GM23248 (cell line): ENCODE measurements at regions not wholly inside any gene's neighbourhood (a gene's known extent, or its start where the extent isn't known, plus 50 kb on each side); places are given as distances from the start of the nearest gene placed in this dataset.

ENCODE experiments used
- EZH2 ChIP-seq: fragments of 200-600 bp; sonication (generic); IDR thresholded peaks from 2 replicates; pipeline ENCODE4 v1.6.1; 2018; ENCODE audit warnings: antibody characterized with exemption, mild to moderate bottlenecking; ENCODE audit not compliant: insufficient read depth, poor library complexity, severe bottlenecking
- EZH2phosphoT487 ChIP-seq: fragments of 200-600 bp; sonication (generic); IDR thresholded peaks from 2 replicates; pipeline ENCODE4 v1.6.1; 2018; ENCODE audit warnings: antibody characterized with exemption, moderate library complexity, mild to moderate bottlenecking, low read depth; ENCODE audit not compliant: insufficient read depth

DNA sequence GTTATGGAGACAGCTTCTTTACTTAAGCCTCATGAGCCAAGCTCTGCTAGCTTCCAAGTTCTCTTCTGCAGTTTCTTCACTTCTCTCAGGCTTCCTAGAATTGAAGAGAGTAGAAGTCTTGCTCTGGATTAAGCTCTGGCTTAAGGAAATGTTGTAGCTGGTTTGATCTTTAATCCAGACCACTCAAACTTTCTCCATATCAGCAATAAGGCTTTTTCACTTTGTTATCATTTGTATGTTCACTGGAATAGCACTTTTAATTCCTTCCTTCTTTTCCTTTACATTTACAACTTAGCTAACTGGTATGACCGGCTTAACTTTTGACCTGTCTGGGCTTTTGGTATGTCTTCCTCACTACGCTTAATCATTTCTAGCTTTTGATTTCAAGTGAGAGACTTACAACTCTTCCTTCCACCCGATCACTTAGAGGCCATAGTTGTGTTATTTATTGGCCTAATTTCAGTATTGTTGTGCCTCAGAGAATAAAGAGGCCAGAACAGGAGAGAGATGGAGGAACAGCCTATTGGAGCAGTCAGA, 236.6 kb upstream of the BMP2 start:
- no peak for TF ChIP-seq EZH2
- no peak for TF ChIP-seq EZH2phosphoT487
